ENCODE measurements at regions not wholly inside any gene's neighbourhood (a gene's known extent, or its start where the extent isn't known, plus 50 kb on each side); places are given as distances from the start of the nearest gene placed in this dataset.

GRCh38 chr17:77444984-77445759, 304.4 kb downstream of the SEC14L1 start:
- peak in 9 of 14 donors; percentile 12 to 97 (median 59) for DNase-seq

- no peak for DNase-seq
These were observed 305.2 kb downstream of the SEC14L1 start for GRCh38 chr17:77445760-77446532.

GRCh38 chr17:77446940-77447634, 306.3 kb downstream of the SEC14L1 start:
- no peak for DNase-seq

GRCh38 chr17:77449373-77449907, 308.7 kb downstream of the SEC14L1 start:
- DNase-seq: no peak

- DNase-seq: peak in 12 of 14 donors; percentile 40 to 87 (median 66)
These were observed 309.4 kb downstream of the SEC14L1 start for GRCh38 chr17:77449908-77450741.

- peak in 4 of 14 donors; percentile 46 to 69 (median 61) for DNase-seq
These were observed 310.0 kb downstream of the SEC14L1 start for GRCh38 chr17:77450742-77451244.

GRCh38 chr17:77451245-77451893, 310.6 kb downstream of the SEC14L1 start:
- DNase-seq: peak in 12 of 14 donors; percentile 66 to 92 (median 85)

GRCh38 chr17:77451894-77452852, 311.4 kb downstream of the SEC14L1 start:
- peak in 12 of 14 donors; percentile 65 to 89 (median 80) for DNase-seq

GRCh38 chr17:77453613-77454241, 313.0 kb downstream of the SEC14L1 start:
- no peak for DNase-seq

- DNase-seq: peak in 2 of 14 donors; percentile 35 to 57
These were observed 313.7 kb downstream of the SEC14L1 start for GRCh38 chr17:77454242-77455095.

- DNase-seq: no peak
These were observed 314.5 kb downstream of the SEC14L1 start for GRCh38 chr17:77455111-77455890.

- peak in 4 of 14 donors; percentile 18 to 38 (median 34) for DNase-seq
These were observed 315.1 kb downstream of the SEC14L1 start for GRCh38 chr17:77455891-77456260.

- DNase-seq: no peak
These were observed 315.6 kb downstream of the SEC14L1 start for GRCh38 chr17:77456271-77456950.

GRCh38 chr17:77456951-77457548, 316.3 kb downstream of the SEC14L1 start:
- DNase-seq: no peak

- DNase-seq: no peak
These were observed 316.9 kb downstream of the SEC14L1 start for GRCh38 chr17:77457572-77458201.

Measured in C1 segment of cervical spinal cord (tissue), 14 donors.